HL-60 (cell line): ENCODE measurements at regions not wholly inside any gene's neighbourhood (a gene's known extent, or its start where the extent isn't known, plus 50 kb on each side); places are given as distances from the start of the nearest gene placed in this dataset.

Experiments used
- GABPA ChIP-seq: IDR thresholded peaks from 2 replicates; pipeline ENCODE4 v1.6.1; 2012; ENCODE audit warnings: low read depth
- TF ChIP-seq, protein P1 (sequence below): IDR thresholded peaks from one replicate; pipeline ENCODE4 v1.5.1; 2011; ENCODE audit warnings: low read length, control low read depth, inconsistent platforms; ENCODE audit not compliant: insufficient read depth

DNA sequence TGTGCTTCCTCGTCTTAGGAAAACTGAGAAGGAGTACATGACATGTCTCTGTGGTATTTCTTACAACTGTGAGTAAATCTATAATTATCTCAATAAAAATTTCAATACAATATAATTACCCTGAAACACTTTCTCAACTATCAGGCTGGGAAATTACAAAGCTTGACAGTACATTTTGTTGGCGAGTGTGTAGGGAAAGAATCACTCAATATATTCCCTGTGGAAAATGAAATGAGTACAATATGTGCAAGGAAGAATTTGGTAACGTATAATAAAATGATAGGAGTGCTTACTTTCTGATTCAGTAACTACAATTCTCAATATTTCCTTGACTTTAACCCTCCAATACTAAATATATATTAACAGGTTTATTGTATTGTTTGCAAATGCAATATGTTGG, 818.2 kb upstream of the CADM2 start:
- TF ChIP-seq, protein P1, sequence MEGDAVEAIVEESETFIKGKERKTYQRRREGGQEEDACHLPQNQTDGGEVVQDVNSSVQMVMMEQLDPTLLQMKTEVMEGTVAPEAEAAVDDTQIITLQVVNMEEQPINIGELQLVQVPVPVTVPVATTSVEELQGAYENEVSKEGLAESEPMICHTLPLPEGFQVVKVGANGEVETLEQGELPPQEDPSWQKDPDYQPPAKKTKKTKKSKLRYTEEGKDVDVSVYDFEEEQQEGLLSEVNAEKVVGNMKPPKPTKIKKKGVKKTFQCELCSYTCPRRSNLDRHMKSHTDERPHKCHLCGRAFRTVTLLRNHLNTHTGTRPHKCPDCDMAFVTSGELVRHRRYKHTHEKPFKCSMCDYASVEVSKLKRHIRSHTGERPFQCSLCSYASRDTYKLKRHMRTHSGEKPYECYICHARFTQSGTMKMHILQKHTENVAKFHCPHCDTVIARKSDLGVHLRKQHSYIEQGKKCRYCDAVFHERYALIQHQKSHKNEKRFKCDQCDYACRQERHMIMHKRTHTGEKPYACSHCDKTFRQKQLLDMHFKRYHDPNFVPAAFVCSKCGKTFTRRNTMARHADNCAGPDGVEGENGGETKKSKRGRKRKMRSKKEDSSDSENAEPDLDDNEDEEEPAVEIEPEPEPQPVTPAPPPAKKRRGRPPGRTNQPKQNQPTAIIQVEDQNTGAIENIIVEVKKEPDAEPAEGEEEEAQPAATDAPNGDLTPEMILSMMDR = no peak
- TF ChIP-seq GABPA = no peak
